HTR-8/SVneo (cell line): ENCODE measurements at regions not wholly inside any gene's neighbourhood (a gene's known extent, or its start where the extent isn't known, plus 50 kb on each side); places are given as distances from the start of the nearest gene placed in this dataset.
"Not testable (repeated sequence)": the region's sequence is repeated elsewhere in the genome, so short reads cannot be mapped to it uniquely, and the experiment has no call there.

Experiments used
- DNase-seq: peaks from one replicate; pipeline ENCODE4 v3.0.0; 2011; ENCODE audit warnings: low spot score, mixed read lengths; ENCODE audit not compliant: insufficient read length
- FAIRE-seq: peaks from 2 replicates; lab custom pipeline; 2011; peaks lifted over from hg19 to GRCh38; lab: Jason Lieb, UNC

DNA sequence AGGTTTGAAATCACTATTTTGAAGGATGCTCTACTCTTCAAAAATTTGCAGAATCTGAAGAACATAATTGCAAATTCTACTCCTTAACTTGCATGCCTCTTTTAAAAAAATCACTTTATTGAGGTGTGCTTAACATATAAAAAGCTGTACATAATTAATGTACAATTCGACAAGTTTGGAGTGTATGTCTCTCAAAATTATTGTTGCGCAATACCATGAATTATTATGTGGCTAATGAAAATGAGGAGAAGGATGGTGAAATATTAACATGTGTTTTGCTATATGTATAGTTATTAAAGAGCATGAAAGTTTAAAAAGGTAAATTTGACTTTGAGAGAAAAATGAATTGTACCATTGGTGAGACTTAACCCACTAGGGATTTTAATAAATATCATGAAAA is 187.2 kb upstream of the MALRD1 start:
- FAIRE-seq = no peak
- no peak for DNase-seq

DNA sequence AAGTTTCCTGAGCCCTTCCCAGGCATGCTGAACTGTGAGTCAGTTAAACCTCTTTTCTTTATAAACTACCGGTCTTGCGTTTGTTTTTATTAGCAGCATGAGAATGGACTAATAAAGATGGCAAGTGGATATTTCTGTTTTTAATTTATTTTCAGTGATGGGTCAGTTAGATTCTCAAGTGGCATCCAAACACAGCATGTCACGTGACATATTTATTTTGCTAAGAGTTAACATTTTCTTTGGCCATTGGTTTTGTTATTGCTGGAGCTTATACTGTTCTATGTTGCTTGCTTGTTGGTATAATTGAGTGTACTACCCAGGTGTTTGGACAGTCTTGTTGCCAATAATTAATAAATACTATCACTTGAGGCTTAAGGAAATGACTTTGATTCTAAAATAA is 181.7 kb upstream of the MALRD1 start:
- DNase-seq (no peak), FAIRE-seq (no peak)

DNA sequence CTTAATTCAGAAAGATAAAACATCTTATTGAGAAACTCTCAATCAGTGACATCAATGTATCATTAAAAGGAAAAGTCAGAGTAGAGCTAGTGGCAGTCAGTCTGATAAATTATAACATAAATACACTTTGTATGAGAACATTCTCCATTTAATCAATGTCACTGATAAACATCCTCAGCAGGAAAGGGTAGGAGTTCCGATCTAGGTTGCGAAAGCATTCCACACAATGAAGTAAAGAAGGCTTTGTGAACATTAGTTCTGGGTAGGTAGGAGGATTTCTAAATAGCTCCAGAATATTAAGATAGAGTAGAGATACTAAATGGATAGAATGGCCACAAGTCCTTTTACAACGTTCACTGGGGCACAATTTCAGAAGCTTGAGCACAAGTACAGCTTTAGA is 179.7 kb upstream of the MALRD1 start:
- DNase-seq (no peak), FAIRE-seq (no peak)

DNA sequence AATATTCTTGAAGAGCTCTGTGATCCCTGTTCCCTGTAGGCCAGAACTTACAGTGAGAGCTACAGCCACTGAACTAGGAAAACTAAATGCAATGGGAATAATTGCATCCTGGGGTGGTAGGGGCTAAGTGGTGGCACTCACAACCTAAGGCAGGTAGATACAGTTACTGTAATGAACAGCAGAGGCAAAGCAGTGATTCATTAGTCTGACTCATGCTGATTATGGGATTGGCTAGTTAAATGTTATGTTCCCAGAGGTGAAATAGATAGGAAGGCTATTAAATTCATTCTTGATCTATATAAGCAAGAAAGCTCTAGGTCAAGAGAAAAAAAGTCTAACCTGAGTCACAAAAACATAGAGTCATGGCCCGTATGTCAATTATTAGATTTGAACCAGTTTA is 173.1 kb upstream of the MALRD1 start:
- no peak for FAIRE-seq
- DNase-seq = no peak

DNA sequence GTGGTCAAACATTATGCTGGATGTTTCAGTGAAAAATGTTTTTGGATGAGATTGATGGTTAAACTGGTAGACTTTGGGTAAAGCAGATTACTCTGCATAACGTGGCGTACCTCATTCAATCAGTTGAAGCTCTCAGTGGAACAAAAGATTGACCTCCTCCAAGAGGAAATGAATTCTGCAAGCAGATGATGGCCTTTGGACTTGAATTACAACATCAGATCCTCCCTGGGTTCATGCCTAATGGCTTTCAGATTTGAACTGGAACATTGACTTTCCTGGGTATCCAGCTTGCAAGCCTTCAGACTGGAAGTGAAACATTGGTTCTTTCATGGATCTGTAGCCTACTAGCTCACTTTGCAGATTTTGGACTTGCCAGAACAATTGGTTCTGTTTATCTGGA is 169.3 kb upstream of the MALRD1 start:
- FAIRE-seq = no peak
- no peak for DNase-seq

DNA sequence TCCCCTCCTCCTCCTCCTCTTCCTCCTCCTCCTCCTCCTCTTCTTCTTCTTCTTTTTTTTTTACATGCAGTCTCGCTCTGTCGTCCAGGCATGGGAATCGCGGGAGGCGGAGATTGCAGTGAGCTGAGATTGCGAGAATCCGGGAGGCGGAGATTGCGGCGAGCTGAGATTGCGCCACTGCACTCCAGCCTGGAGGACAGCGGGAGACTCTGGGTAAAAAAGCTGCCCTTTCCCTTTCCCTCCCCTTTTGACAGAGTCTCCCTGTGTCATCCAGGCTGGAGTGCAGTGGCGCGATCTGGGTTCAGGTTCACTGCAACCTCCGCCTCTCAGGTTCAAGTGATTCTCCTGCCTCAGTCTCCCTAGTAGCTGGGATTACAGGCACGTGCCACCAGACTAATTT is 168.1 kb upstream of the MALRD1 start:
- DNase-seq (no peak), FAIRE-seq (no peak)

DNA sequence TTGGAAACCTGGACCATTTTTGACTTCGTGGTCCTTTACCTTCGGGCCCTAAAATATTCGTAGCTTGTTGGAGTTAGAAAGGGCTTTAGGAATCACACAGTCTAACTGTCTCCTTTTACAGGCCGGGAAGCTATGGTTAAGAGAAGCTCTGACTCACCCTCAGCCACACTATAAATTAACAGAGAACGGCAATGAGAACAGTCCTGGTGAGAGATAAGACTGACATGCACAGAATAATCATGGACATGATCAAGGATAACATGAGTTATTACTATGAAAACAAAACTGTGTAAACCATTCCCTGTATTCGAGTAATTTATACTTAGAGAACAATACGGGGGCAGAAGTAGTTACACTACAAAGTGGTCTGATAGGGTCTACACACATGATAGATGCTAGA is 162.5 kb upstream of the MALRD1 start:
- no peak for FAIRE-seq
- DNase-seq = peak; percentile 2

DNA sequence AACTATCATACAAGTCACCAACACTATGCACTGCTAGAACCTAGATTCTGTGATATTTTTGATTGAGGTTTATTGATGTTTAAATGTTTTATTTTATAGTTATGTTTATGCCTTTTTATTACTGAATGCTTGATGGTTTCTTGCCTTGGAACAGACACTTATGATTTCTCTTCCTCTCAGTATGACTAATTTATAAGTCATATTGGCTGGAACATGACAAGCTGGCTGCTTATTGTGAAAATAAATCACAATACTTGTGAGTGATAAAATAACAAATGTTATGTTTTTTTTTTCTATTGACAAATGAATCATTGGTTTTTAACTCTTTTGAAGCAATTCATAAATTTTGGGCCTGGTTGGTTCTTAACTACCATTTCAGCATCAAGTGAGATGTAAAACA is 142.0 kb upstream of the MALRD1 start:
- DNase-seq (no peak), FAIRE-seq (no peak)

DNA sequence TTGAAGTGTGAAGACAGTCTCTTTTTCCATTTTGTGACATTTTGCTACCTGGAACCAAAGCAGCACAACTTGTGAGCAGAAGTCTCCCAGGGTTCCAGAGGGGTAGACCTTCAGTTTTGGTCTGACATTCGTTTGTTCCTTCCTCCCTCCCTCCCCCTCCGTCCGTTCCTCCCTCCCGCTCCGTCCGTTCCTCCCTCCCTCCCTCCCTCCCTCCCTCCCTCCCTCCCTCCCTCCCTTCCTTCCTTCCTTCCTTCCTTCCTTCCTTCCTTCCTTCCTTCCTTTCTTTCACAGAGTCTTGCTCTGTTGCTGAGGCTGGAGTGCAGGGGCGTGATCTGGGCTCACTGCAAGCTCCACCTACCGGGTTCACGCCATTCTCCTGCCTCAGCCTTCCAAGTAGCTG is 131.2 kb upstream of the MALRD1 start:
- peak; percentile 1 for DNase-seq
- FAIRE-seq = not testable (repeated sequence)

DNA sequence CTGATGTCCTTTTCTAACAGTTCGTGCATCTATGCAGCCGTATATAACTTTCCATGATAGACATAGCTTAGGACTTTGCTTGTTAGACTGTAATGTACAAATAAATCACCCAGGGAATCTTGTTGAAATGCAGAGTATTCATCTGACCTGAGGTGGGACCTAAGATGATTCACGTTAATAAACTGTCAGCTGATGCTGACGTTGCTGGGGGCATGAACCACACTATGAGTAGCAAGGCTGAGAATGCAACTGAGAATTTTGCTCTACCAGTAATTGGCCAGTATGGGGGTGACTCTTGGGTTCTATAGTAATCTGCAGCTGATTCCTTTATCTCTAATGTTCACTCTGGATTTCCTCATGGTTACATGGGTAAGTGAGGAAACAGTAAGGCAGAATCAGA is 130.1 kb upstream of the MALRD1 start:
- FAIRE-seq (no peak), DNase-seq (peak; percentile 1)

DNA sequence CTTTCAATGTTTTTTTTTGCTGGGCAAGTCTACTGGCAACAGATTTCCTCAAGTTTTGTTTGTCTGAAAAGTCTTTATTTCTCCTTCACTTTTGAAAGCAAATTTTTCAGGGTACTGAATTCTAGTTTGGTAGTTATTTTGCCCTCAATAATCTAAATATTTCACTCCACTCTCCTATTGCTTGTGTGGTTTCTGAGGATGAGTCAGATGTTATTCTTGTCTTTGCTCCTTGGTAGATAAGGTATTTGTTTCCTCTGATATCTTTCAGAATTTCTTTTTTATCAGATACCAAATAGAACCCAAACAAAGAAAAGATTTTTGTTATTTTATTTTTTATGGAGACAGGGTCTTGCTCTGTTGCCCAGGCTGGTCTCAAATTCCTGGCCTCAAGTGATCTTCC is 99.2 kb upstream of the MALRD1 start:
- DNase-seq (no peak), FAIRE-seq (no peak)

DNA sequence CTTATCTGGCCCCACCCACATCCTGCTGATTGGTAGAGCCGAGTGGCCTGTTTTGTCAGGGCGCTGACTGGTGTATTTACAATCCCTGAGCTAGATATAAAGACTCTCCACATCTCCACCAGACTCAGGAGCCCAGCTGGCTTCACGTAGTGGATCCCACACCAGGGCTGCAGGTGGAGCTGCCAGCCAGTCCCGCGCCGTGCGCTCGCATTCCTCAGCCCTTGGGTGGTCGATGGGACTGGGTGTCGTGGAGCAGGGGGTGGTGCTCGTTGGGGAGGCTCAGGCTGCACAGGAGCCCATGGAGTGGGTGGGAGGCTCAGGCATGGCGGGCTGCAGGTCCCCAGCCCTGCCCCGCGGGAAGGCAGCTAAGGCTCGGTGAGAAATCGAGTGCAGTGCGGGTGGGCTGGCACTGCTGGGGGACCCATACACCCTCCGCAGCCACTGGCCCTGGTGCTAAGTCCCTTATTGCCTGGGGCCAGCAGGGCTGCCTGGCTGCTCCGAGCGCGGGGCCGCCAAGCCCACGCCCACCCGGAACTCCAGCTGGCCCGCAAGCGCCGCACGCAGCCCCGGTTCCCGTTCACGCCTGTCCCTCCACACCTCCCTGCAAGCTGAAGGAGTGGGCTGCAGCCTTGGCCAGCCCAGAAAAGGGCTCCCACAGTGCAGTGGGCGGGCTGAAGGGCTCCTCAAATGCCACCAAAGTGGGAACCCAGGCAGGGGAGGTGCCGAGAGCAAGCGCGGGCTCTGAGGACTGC is 97.4 kb upstream of the MALRD1 start:
- not testable (repeated sequence) for DNase-seq

DNA sequence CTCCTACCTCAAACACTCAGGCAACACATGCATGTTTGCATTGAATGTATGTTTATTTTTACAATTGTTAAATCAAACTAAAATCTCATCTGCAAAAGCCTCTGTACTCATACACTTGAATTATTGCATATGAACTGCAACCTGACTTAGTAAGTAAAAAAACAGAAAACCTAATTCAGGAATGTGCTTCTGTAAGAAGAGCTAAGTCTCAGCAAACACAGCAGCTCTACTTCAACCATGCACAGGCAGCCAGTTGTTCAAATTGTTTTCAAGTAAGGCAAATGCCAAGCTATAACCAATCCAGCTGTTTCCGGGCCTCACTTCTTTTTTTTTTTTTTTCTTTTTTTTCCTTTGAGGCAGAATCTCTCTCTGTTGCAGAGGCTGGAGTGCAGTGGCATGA is 93.5 kb upstream of the MALRD1 start:
- DNase-seq = no peak

More for the DNA sequence above, 97.4 kb upstream of the MALRD1 start:
- not testable (repeated sequence) for FAIRE-seq

DNA sequence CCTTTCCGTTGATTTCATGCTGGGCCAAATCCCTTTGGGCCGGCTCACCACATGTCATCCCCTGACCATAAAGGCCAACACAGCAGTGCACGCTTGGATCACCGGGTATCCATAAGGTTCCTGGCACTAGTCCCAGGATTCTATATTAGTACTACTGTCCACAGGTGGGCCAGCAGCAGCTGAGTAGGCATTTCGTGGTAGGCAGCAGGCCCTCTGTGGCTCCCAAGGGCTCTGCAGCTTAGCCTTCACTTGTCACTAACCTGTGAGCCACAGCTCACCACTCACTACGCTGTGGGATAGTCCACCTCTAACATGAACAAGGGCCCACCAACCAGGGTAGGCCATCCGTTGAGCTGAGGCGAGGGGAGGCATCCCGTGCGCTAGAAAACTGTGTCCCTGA is 89.2 kb upstream of the MALRD1 start:
- no peak for FAIRE-seq

More for the DNA sequence above, 93.5 kb upstream of the MALRD1 start:
- FAIRE-seq = no peak

DNA sequence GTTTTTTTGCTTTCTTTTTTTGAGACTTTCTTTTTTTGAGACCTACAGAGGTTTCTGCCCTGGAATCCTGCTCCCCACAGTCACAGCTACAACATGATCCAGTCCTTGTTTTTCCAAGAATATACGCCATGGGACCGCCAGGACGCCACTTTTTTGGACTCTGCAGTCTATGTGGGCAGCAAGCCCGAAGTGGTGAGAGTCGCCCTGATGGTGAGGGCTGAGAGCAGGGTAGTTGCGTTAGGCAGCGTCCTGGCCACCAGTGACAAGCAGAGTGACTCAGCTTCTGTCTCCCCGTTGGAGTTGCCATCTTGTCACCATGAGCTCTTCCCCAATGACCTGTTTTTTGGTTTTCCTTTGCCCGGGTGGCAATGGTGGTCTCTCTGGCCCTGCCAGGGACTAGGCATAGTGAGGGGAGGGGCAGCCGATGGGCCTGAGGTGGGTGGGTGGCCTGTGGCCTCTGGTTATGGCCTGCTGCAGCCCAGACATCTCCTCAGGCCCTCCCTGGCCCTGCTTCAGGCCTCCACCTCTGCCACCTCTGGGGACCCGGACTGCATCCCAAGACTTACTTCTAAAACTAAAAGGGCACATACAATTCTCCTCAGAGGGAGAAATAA is 88.0 kb upstream of the MALRD1 start:
- no peak for DNase-seq
- no peak for FAIRE-seq

More for the DNA sequence above, 89.2 kb upstream of the MALRD1 start:
- DNase-seq = no peak

DNA sequence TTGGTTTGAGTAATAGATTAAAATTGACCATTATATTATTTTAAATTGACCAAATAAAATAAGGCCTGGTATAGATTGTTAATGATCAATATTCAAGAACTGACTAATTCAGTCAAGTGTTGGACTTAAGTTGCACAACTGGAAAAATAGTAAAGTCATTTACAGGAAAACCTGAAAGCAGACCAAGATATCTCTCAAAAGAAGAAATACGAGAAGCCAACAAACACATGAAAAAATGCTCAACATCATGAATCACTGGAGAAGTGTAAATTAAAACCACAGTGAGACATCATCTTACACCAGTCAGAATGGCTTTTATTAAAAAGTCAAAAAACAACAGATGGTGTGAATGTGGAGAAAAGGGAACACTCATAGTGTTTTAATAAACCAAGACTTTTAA is 80.4 kb upstream of the MALRD1 start:
- no peak for FAIRE-seq
- DNase-seq = no peak

DNA sequence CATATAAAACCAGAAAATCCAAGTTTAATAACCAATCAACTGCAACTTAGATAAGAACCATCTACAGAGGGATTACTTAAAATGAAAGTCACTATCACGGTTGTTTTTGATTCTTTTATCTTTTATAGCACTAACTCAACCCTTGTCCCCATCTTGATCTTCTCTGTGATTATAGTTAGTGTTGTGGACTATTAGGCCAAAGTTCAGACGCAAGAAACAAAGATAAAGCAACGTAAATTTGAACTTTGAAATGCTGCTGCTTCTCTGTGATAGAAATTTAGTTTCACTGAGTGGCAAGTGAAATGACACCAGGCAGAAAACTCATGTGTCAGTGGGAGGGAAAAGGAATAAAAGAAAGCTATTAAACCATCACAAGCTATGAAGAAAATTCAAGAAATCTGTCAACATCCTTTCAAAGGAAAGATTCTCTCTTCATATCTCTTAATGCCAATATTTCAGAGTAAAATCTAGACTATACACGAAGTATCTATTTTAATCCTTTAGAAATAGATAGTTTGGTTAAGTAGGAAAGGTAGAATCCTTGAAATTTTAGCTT is 71.8 kb upstream of the MALRD1 start:
- DNase-seq (no peak), FAIRE-seq (no peak)

DNA sequence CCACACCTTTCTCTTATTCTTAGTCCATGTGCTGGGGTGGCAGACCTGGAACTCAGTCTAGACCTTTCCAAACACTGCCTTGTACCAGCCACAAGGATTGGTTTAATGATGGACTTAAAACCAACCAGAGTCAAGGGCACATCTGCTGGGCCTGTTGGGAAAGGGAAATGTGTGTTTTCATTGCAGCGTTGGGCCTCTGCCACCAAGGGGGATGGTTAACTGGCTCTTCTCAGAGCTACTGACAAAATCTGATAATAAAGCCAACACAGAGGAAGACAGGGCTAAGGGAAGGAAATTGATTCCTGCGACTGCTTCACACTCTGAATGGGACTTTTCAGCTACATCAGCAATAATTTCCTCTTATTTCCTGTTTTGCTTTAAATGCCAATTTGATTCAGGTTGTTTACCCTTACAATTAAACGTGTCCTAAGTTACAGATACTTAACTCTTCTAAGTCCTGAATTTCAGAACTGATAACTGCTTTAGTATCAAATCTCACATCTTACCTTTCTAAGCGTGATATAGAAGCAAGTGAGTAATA is 68.4 kb upstream of the MALRD1 start:
- DNase-seq (no peak), FAIRE-seq (no peak)

DNA sequence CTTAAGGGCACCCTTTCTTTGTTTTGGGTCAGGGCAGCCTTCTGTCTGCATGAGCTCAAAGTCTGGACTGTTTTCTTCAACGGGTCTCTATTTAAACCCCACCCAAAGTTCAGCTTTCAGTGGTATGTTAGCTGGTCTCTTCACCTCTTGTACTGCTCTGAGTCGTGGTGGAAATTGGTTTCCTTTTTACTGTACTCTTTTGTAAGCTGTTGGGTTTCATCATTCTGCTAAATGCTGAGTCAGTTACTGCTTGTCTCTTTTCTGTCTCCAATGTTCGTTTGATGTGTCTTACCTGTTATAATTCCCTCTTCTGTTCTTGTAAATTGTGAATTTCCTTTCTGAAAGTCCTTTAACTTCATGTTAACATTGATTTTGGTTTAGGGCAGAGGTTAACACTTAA is 64.1 kb upstream of the MALRD1 start:
- no peak for DNase-seq
- FAIRE-seq = no peak

DNA sequence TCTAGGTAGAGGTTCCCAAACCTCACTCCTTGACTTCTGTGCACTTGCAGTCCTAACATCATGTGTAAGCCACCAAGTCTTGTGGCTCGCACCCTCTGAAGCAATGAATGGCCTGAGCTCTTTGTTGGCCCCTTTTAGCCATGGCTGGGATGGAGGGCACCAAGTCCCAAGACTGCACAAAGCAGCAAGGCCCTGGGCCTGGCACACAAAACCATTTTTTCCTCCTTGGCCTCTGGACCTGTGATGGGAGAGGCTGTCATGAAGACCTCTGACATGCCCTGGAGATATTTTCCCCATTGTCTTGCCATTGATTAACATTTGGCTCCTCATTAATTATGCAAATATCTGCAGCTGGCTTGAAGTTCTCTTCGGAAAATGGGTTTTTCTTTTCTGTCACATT is 60.3 kb upstream of the MALRD1 start:
- FAIRE-seq = no peak
- no peak for DNase-seq
